NCI-H2227 (cell line): ENCODE measurements at regions not wholly inside any gene's neighbourhood (a gene's known extent, or its start where the extent isn't known, plus 50 kb on each side); places are given as distances from the start of the nearest gene placed in this dataset.

Source experiments
- DNase-seq: peaks from one replicate; lab custom pipeline; 2025; ENCODE audit not compliant: unreplicated experiment; lab: John Stamatoyannopoulos, UW

DNA sequence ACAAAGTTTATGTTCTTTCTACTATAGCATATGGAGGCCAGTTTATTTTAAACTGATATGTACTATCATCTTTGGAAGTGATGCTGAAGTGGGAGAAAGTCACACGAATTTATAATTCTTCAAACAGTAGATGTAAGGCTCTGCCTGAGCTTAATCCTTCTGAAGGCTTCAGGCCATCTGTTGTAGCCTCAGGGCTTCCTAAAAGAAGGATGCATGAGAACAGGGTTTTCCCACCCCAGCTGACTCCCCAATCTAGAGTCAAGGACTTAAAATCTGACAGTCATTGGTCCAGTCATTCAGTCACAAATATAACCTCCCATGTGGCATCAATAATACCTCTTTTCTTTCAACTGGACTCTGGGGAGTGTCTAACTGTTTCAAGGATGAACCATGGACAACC, 330.5 kb downstream of the KCNS3 start:
- DNase-seq, result no peak

DNA sequence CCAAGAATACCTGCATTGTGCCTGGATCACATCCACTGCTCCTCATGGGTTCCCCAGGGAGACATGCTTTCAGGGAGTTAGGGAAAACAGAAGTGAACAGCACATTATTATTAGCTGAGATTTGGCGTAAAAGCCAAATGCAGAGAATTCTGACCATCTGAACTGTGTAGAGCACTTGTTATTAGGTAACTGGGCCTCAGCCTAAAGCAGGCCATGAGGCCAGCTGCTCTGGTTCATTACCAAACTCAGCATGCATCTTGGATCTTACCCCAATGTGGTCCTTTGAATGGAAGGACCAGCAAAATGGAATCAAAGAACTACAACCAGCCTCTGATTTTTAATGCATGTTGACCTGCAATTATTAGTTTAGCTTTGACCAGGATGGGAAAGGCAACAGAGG, 322.3 kb downstream of the KCNS3 start:
- no peak for DNase-seq

- no peak for DNase-seq
Measured at GRCh38 chr2:18198677-18199076, 320.2 kb downstream of the KCNS3 start.

DNA sequence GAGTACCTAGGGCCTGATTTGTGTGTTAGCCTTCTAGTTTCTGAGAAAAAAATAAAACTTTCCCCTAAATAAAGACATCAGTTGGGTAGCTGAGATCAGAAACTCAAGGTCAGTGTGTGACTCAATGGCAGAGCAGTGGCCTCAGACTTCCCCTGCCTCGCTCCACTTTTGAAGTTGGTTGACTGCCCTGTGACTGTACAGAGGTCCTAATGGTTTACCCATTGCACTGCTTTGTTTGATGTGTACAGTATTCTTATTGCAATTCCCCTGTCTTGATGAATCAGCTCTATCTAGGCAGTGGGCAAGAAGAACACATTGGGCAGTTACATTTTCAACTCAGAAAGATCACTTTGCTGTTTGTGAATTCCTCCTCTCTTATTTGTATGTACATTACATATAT, 315.7 kb downstream of the KCNS3 start:
- no peak for DNase-seq

GRCh38 chr2:18186816-18187613, 308.5 kb downstream of the KCNS3 start:
- no peak for DNase-seq

DNA sequence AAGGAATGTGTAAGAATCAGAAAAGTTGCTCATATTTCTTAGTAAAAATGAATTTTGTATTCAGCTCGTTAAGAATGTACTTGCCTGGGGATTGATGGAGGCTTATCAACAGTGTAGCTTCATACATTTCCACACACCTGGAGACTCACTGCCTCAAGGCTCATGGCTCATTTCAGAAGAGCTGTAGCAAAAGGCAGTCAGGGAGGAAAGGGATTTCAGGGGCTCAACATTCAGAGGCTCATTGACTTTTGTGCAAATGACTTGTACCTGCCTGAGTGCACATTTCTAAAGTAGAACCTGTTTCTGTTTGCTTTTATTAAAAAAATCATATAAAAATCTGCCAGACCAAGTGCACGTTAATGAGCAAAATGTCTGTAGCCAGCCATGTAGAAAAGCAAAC, 304.4 kb downstream of the KCNS3 start:
- no peak for DNase-seq

- DNase-seq, result no peak
Measured at GRCh38 chr2:18180912-18181311, 302.4 kb downstream of the KCNS3 start.

DNA sequence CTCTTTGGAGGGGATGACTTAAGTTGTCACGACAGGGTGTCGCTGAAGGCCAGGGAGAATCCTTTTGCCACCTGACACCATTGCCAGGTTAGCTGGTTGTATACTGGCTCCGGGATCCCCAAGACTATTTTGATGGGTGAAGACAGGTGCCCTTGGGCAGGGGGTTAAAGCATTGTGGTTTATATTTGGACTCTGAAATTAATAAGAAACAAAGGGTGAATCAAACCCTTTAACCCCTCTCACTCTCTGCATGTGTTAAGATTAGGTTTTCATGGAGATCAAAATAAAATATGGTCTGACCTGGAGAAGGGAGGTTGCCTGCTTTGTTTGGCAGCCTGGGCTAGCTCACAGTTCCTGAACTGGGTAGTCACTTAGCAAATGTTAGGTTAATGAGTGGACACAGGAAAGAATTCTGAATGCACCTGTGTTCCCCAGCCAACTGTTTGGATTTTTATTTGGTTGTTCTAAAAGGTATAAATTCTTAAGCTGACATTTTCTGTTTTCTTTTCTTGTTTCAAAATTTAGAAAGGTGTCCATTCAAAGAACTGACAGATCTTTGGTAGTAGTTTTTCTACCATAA, 301.7 kb downstream of the KCNS3 start:
- no peak for DNase-seq

DNA sequence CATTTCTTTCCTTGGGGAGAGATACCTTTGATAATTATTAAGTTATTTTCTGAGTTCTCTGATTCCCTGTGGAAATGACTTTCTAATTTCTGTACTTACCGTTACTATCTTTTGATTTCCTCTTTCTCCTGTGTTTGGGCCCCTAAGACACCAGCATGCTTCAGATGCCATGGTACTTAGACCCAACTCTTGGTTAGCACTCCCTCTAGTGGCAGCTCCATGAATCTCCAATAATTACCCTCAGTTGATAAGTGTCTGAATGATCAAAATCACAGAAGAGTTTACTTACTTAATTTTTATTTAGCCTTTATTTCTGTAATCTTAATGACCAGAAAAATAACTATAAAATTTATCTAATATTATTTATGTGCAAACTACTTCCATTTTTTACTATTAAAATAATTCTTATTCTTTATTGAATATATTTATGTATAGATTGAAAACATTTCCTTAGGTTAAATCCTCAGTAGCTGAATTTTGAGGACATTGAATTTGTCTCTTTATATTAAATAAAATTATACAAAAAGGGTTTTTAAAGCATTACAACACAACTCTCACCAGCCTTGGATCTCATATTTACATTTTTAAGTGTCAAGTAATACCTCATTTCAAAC, 300.4 kb downstream of the KCNS3 start:
- peak; percentile 71 for DNase-seq

GRCh38 chr2:18176679-18177215, 298.3 kb downstream of the KCNS3 start:
- no peak for DNase-seq

- no peak for DNase-seq
Measured at GRCh38 chr2:18172607-18173006, 294.1 kb downstream of the KCNS3 start.

DNA sequence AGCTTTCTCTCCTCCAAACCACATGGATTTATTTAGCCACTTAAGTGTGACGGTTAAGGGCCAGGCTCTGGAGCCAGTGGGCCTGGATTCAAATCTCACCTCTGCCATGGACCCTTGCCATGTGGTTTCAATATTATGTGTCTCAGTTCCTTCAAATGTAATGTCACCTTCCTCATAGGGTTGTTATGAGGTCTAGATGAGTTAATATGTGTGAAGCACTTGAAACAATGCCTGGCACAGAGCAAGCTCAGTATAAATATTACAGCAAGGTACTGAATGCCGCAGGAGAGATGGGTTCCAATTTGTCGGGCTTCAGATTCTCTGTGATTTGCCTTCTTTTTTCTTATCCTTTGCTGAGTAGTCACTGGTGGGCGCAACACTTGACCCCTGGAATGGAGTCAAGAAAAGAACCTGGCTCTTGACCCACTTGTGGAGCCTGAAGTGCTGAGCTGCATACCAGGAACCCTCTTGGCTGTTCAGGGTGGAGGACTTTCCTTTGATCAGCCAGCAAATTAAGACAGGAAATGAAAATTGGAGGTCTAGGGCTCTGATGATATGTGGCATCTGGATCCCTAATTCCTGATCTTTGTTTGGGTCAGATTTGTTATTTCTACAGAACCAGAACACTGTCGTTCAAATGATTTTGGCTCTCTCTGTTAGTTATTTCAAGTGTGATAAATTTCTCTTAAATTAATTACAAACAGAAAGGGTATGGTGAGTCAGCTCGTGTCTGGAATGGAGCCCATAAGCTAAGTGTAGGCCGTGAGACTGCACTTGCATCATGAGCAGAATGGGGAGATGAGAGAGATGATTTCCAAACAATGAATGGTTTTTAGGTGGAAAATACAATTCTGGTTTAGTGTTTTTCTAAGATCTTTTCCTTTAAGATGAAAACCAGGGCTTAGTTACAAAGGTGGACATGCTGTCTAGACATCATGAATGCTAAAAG, 293.0 kb downstream of the KCNS3 start:
- DNase-seq, result no peak

- no peak for DNase-seq
Measured at GRCh38 chr2:18170642-18171041, 292.2 kb downstream of the KCNS3 start.

- no peak for DNase-seq
Measured at GRCh38 chr2:18169893-18170175, 291.4 kb downstream of the KCNS3 start.

DNA sequence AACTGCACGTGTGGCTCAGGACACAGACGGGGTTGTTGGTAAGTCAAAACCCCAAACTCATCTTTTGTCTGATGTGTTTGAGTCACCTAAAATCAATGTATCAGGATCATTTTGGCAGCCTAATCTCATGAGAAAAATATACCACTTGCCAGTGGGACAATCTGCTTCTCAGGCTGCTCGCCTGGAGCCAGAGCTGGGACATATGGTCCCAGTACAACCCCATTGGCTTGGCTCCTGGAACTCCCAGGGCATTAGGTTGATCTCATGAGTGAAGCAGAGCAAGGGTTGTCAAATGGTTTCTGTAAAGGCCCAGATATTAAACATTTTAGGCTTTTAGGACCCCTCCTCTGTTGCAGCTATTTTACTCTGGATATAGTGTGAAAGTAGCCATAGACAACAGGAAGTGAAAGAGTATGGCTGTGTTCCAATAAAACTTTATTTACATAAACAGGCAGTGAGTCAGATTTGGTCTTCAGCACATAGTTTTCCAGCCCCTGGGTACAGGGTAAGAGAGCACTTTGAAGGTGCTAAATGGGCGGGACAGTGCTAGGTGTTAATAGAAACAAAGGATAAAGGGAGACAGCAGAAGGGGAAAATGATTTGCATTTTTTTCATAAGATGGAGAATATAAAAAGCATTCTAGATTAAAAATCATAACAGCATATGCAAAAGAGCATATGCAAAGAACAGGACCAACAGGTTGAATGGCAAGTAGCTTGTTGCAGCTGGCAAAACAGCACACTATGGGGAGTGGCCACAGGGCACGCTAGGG, 290.8 kb downstream of the KCNS3 start:
- DNase-seq, result no peak

DNA sequence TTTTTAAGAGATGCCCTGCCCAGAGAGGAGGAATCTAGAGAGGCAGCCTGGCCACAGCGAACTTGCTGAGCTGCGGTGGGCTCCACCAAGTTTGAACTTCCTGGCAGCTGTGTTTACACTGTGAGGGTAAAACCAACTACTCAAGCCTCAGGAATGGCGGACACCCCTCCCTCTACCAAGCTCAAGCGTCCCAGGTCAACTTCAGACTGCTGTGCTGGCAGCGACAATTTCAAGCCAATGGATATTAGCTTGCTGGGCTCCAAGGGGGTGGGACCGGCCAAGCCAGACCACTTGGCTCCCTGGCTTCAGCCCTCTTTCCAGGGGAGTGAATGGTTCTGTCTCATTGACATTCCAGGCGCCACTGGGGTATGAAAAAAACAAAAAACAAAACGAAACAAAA, 289.4 kb downstream of the KCNS3 start:
- DNase-seq, result no peak

- DNase-seq, result no peak
Measured at GRCh38 chr2:18161681-18162080, 283.2 kb downstream of the KCNS3 start.

- no peak for DNase-seq
Measured at GRCh38 chr2:18159896-18160295, 281.4 kb downstream of the KCNS3 start.

DNA sequence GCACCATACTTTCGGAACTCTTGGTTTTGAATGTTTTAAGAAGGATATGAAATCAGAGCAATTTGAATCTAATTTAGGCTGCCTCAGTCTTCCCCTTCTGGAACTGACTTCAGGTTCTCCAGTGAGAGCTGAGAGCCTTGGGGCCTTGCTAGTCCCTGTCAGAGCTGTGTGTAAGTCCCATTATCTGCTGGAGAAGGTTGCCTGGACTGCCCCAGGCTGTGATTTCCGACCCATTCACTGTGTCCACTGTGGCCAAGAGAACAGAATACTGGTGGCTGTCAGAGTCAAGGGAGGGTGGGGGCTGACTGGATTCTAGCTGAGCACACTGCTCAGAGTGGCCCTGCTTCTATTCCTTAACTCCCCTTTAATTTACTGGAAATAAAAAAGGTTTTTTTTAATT, 278.0 kb downstream of the KCNS3 start:
- DNase-seq, result no peak

- DNase-seq, result no peak
Measured at GRCh38 chr2:18156002-18156401, 277.5 kb downstream of the KCNS3 start.

DNA sequence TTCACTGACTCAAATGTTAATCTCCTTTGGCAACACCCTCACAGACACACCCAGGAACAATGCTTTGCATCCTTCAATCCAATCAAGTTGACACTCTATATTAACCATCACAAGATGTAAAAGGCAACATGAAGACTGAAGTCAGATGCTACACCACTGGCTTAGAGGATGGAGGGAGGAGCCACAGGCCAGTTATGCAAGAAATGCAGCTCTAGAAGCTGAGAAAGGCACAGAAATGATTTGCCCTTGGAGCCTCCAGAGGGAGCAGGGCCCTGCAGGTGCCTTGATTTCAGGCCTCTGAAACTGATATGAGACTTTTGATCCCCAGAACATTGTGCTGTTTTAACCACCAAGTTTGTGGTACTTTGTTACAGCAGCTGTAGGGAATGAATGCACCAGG, 276.3 kb downstream of the KCNS3 start:
- no peak for DNase-seq
